K562 (cell line): ENCODE measurements at regions not wholly inside any gene's neighbourhood (a gene's known extent, or its start where the extent isn't known, plus 50 kb on each side); places are given as distances from the start of the nearest gene placed in this dataset.

Experiments used
- ATAC-seq: fragments of 200-7000 bp; cut with Tn5 transposase; 3 replicates; pipeline ENCODE4 v1.9.1; 2020; ENCODE audit warnings: moderate library complexity
- BruUV-seq: library from RNA; stranded (reverse); fragments of 400-500 nt; replicated peaks from 2 replicates; lab custom pipeline; 2021; lab: Mats Ljungman, UMichigan
- CTCF ChIA-PET: fragments of 300-600 bp; formaldehyde crosslinking; extraction: SDS; loops from one replicate; lab custom pipeline; 2021; ENCODE audit warnings: low intra/inter-chr PET ratio; lab: Yijun Ruan, JAX
- POLR2A ChIA-PET: fragments of 300-600, 350-650 bp; sonication (Branson Sonifier 250); formaldehyde crosslinking; extraction: SDS; loops from one replicate; lab custom pipeline; 2021; ENCODE audit warnings: antibody characterized with exemption, inconsistent platforms; lab: Yijun Ruan, JAX
- DNase-seq, 4 experiments: peaks; one replicate each; pipeline versions ENCODE4 v3.0.0 to v3.0.0-alpha.2; 2011 to 2018; ENCODE audit warnings: low spot score in 3 of 4, mixed read lengths in 3 of 4; ENCODE audit errors: extremely low read depth in 1 of 4
- FAIRE-seq: peaks from 2 replicates; lab custom pipeline; 2011; peaks lifted over from hg19 to GRCh38; lab: Jason Lieb, UNC
- H2AFZ ChIP-seq: 2 replicates; pipeline ENCODE4 v1.6.0; 2011; ENCODE audit warnings: low read depth, low read length, control low read depth, inconsistent platforms
- H3K27ac ChIP-seq: fragments of 200-600 bp; 3 replicates; pipeline ENCODE4 v1.8.0; 2011; ENCODE audit warnings: low read depth, mild to moderate bottlenecking, control low read depth, inconsistent platforms, low read length, moderate library complexity, mixed read lengths; ENCODE audit errors: extremely low read depth
- H3K27me3 ChIP-seq, 2 experiments: fragments of 300-600 bp in 1 of 2; 2 replicates in 1 of 2; 3 replicates in 1 of 2; pipeline versions ENCODE4 v1.6.0 to v1.8.0; 2011; ENCODE audit warnings: inconsistent platforms in 2 of 2, low read length in 2 of 2, mild to moderate bottlenecking in 1 of 2, mixed read lengths in 1 of 2, moderate library complexity in 1 of 2; ENCODE audit not compliant: control insufficient read depth in 2 of 2, insufficient read depth in 2 of 2
- H3K36me3 ChIP-seq: fragments of 300-600 bp; 3 replicates; pipeline ENCODE4 v1.8.0; 2011; ENCODE audit warnings: mild to moderate bottlenecking, low read length, inconsistent platforms; ENCODE audit not compliant: control insufficient read depth, insufficient read depth
- H3K4me1 ChIP-seq, 2 experiments: fragments of 200-600 bp in 1 of 2; replicated peaks in 1 of 2; 2 replicates in 1 of 2; 3 replicates in 1 of 2; pipeline versions ENCODE4 v1.5.1 to v1.8.0; 2011; ENCODE audit warnings: inconsistent platforms in 2 of 2, low read length in 2 of 2, mild to moderate bottlenecking in 1 of 2, mixed read lengths in 1 of 2, moderate library complexity in 1 of 2; ENCODE audit not compliant: control insufficient read depth in 2 of 2, insufficient read depth in 2 of 2
- H3K4me2 ChIP-seq: 2 replicates; pipeline ENCODE4 v1.6.1; 2011; ENCODE audit warnings: low read length, control low read depth, inconsistent platforms, mixed read lengths; ENCODE audit not compliant: insufficient read depth
- H3K4me3 ChIP-seq: fragments of 200-600 bp; sonication (generic), shearing (Covaris generic); 2 replicates; pipeline ENCODE4 v1.5.1; 2016; ENCODE audit warnings: control low read depth, inconsistent platforms
- H3K79me2 ChIP-seq: fragments of 200-600 bp; 3 replicates; pipeline ENCODE4 v1.8.0; 2011; ENCODE audit warnings: low read length, inconsistent platforms; ENCODE audit not compliant: control insufficient read depth, insufficient read depth
- H3K9ac ChIP-seq, 2 experiments: 2 replicates each; pipeline versions ENCODE4 v1.6.0 to v1.6.1; 2011; ENCODE audit warnings: low read depth in 2 of 2, low read length in 2 of 2, control low read depth in 1 of 2, inconsistent platforms in 1 of 2, mild to moderate bottlenecking in 1 of 2, mixed read lengths in 1 of 2; ENCODE audit not compliant: insufficient read depth in 1 of 2
- H3K9me1 ChIP-seq: one replicate; pipeline ENCODE4 v1.6.0; 2011; ENCODE audit warnings: inconsistent platforms, mild to moderate bottlenecking, low read length, moderate library complexity; ENCODE audit not compliant: control insufficient read depth, insufficient read depth
- H3K9me3 ChIP-seq: replicated peaks from 2 replicates; pipeline ENCODE4 v1.5.1; 2011; ENCODE audit warnings: low read depth, low read length, inconsistent platforms; ENCODE audit not compliant: control insufficient read depth, insufficient read depth
- H4K20me1 ChIP-seq: replicated peaks from 2 replicates; pipeline ENCODE4 v1.6.1; 2011; ENCODE audit warnings: low read length, inconsistent platforms, mixed read lengths; ENCODE audit not compliant: control insufficient read depth, insufficient read depth
- HNRNPK ChIP-seq: fragments of 200-400 bp; formaldehyde crosslinking; IDR thresholded peaks from one replicate; pipeline ENCODE4 v1.6.1; 2018; ENCODE audit warnings: mild to moderate bottlenecking, low read depth, low read length; ENCODE audit not compliant: poor library complexity, severe bottlenecking
- RHOXF2B ChIP-seq: fragments of 250-450 bp; sonication (Bioruptor Pico); conservative IDR thresholded peaks from 2 replicates; pipeline ENCODE4 v1.5.1; 2021
- WGBS: fragments of 100-300 bp; shearing (Covaris generic); methylation state at CpG from one replicate; pipeline ENCODE4 v1.1.6; 2016; ENCODE audit warnings: low coverage, mixed read lengths; ENCODE audit not compliant: insufficient coverage; ENCODE audit errors: missing lambda C conversion rate; 5-methylcytosine and 5-hydroxymethylcytosine counted together
- in situ Hi-C: fragments of 300-500 bp; cut with MboI; formaldehyde crosslinking; loops from 4 replicates; pipeline ENCODE4 v1.15.0; 2018; ENCODE audit warnings: inconsistent platforms, mixed read lengths
- intact Hi-C: fragments of 100-400 bp; cut with micrococcal nuclease; formaldehyde crosslinking; loops from 2 replicates; pipeline ENCODE4 v1.14.2; 2022
- TF ChIP-seq, protein P1 (sequence below): IDR thresholded peaks from 2 replicates; pipeline ENCODE4 v1.6.1; 2016; ENCODE audit warnings: missing genetic modification characterization, missing compliant biosample characterization

DNA sequence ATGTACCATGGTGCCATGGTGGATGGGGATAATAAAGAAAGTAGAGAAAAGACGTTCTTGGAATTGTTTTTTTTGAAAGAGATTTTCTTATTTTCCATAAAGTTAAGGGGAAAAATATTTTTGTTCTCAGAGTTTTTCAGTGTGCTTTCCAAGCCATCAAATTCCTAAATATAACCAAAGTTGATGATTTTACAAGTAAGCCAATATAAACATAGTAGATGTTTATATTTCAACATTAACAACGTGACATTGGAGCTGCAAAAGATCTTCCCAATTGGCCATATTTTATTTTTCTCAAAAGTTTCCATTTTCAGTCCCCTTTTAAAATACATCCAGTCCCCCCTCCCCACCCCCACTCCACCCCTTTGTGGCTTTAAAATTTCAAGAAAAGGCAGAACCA is 80.9 kb upstream of the PICALM start:
- FAIRE-seq = no peak
- Histone ChIP-seq H3K4me1 (peaks cover 49 to 79% of the 10 kb centered on the region in 2 experiments), H3K4me3 (no peak overlapping the region), H2AFZ (no peak overlapping the region), H3K4me2 (no peak overlapping the region), H3K79me2 (peaks cover 34% of the 10 kb centered on the region; the same call in 2 of the 3 replicates), H3K36me3 (no peaks in the 10 kb centered on the region), H3K9me1 (no peaks in the 10 kb centered on the region), H3K27me3 (no peaks in the 10 kb centered on the region; a peak in 1 of 5 replicates), H3K27ac (peak overlapping the region; percentile 78; the same call in 2 of the 3 replicates), H3K9me3 (no peaks in the 10 kb centered on the region), H4K20me1 (no peaks in the 10 kb centered on the region), H3K9ac (peak overlapping the region in 1 of 2 experiments; percentile 36; a peak in 1 of 4 replicates)
- in situ Hi-C loops = no loop called here
- 30% methylated on average over 2 of the region's 2 CpGs for WGBS
- intact Hi-C loops = loop anchor here (2.0 to 5.0 kb wide), 3 partner anchors 33 to 69 kb away; no protein-coding TSS in a partner anchor
- ChIA-PET POLR2A (interaction anchor here (1.1 to 1.2 kb wide), 2 partner anchors 9 to 25 kb away, joined by 3 read pairs; no protein-coding TSS in a partner anchor), CTCF (interaction anchor here (0.7 kb wide), 1 partner anchor 108 kb away, joined by 3 read pairs; no protein-coding TSS in a partner anchor)
- TF ChIP-seq, protein P1, sequence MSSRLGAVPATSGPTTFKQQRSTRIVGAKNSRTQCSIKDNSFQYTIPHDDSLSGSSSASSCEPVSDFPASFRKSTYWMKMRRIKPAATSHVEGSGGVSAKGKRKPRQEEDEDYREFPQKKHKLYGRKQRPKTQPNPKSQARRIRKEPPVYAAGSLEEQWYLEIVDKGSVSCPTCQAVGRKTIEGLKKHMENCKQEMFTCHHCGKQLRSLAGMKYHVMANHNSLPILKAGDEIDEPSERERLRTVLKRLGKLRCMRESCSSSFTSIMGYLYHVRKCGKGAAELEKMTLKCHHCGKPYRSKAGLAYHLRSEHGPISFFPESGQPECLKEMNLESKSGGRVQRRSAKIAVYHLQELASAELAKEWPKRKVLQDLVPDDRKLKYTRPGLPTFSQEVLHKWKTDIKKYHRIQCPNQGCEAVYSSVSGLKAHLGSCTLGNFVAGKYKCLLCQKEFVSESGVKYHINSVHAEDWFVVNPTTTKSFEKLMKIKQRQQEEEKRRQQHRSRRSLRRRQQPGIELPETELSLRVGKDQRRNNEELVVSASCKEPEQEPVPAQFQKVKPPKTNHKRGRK (tag) = peak; percentile 63; the same call in 1 of the 2 replicates
- TF ChIP-seq HNRNPK = peak; percentile 48
- TF ChIP-seq RHOXF2B (CRISPR knock-in tag) = no peak
- ATAC-seq = no peak
- no peak for DNase-seq
- BruUV-seq = no TSS peak
